ENCODE measurements at regions not wholly inside any gene's neighbourhood (a gene's known extent, or its start where the extent isn't known, plus 50 kb on each side); places are given as distances from the start of the nearest gene placed in this dataset.

DNA sequence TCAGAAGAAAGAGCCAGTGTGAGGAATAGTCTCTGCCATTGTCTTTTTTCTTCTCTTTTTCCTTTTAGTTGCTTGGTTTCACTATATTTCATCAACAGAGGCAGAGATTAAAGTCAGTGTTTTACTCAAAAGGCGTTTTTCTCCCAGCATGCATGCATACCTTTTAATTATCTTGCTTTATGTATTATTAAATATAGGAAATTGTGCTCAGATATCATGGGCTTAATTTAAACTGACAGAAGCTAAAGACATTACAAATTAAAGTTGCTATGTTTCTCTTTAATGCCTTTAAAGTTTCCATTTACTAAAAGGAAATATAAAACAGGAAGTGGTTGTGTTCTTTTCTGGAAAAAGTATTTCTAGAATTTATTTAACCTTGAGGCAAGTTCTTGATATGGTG, 223.3 kb upstream of the ATP5MC3 start:
- TF ChIP-seq CREM (CRISPR knock-in tag; IDR thresholded peaks at IDR 0.05): no peak
- TF ChIP-seq, protein P1, sequence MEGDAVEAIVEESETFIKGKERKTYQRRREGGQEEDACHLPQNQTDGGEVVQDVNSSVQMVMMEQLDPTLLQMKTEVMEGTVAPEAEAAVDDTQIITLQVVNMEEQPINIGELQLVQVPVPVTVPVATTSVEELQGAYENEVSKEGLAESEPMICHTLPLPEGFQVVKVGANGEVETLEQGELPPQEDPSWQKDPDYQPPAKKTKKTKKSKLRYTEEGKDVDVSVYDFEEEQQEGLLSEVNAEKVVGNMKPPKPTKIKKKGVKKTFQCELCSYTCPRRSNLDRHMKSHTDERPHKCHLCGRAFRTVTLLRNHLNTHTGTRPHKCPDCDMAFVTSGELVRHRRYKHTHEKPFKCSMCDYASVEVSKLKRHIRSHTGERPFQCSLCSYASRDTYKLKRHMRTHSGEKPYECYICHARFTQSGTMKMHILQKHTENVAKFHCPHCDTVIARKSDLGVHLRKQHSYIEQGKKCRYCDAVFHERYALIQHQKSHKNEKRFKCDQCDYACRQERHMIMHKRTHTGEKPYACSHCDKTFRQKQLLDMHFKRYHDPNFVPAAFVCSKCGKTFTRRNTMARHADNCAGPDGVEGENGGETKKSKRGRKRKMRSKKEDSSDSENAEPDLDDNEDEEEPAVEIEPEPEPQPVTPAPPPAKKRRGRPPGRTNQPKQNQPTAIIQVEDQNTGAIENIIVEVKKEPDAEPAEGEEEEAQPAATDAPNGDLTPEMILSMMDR (IDR thresholded peaks at IDR 0.05): no peak
- TF ChIP-seq ZNF232 (CRISPR knock-in tag; IDR thresholded peaks at IDR 0.05): no peak
- no peak for TF ChIP-seq FOXJ3 (CRISPR knock-in tag; IDR thresholded peaks at IDR 0.05; ENCODE audit: borderline replicate concordance)
- TF ChIP-seq GTF2I (CRISPR knock-in tag; conservative IDR thresholded peaks at IDR 0.05): no peak
- TF ChIP-seq, protein P2, sequence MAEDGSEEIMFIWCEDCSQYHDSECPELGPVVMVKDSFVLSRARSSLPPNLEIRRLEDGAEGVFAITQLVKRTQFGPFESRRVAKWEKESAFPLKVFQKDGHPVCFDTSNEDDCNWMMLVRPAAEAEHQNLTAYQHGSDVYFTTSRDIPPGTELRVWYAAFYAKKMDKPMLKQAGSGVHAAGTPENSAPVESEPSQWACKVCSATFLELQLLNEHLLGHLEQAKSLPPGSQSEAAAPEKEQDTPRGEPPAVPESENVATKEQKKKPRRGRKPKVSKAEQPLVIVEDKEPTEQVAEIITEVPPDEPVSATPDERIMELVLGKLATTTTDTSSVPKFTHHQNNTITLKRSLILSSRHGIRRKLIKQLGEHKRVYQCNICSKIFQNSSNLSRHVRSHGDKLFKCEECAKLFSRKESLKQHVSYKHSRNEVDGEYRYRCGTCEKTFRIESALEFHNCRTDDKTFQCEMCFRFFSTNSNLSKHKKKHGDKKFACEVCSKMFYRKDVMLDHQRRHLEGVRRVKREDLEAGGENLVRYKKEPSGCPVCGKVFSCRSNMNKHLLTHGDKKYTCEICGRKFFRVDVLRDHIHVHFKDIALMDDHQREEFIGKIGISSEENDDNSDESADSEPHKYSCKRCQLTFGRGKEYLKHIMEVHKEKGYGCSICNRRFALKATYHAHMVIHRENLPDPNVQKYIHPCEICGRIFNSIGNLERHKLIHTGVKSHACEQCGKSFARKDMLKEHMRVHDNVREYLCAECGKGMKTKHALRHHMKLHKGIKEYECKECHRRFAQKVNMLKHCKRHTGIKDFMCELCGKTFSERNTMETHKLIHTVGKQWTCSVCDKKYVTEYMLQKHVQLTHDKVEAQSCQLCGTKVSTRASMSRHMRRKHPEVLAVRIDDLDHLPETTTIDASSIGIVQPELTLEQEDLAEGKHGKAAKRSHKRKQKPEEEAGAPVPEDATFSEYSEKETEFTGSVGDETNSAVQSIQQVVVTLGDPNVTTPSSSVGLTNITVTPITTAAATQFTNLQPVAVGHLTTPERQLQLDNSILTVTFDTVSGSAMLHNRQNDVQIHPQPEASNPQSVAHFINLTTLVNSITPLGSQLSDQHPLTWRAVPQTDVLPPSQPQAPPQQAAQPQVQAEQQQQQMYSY (CRISPR knock-in tag; IDR thresholded peaks at IDR 0.05): no peak
- no peak for TF ChIP-seq FOXK1 (CRISPR knock-in tag; IDR thresholded peaks at IDR 0.05)
- TF ChIP-seq, protein P3, sequence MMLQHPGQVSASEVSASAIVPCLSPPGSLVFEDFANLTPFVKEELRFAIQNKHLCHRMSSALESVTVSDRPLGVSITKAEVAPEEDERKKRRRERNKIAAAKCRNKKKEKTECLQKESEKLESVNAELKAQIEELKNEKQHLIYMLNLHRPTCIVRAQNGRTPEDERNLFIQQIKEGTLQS (CRISPR knock-in tag; conservative IDR thresholded peaks at IDR 0.05): no peak
- TF ChIP-seq JUN (CRISPR knock-in tag; IDR thresholded peaks at IDR 0.05): no peak
- TF ChIP-seq, protein P4, sequence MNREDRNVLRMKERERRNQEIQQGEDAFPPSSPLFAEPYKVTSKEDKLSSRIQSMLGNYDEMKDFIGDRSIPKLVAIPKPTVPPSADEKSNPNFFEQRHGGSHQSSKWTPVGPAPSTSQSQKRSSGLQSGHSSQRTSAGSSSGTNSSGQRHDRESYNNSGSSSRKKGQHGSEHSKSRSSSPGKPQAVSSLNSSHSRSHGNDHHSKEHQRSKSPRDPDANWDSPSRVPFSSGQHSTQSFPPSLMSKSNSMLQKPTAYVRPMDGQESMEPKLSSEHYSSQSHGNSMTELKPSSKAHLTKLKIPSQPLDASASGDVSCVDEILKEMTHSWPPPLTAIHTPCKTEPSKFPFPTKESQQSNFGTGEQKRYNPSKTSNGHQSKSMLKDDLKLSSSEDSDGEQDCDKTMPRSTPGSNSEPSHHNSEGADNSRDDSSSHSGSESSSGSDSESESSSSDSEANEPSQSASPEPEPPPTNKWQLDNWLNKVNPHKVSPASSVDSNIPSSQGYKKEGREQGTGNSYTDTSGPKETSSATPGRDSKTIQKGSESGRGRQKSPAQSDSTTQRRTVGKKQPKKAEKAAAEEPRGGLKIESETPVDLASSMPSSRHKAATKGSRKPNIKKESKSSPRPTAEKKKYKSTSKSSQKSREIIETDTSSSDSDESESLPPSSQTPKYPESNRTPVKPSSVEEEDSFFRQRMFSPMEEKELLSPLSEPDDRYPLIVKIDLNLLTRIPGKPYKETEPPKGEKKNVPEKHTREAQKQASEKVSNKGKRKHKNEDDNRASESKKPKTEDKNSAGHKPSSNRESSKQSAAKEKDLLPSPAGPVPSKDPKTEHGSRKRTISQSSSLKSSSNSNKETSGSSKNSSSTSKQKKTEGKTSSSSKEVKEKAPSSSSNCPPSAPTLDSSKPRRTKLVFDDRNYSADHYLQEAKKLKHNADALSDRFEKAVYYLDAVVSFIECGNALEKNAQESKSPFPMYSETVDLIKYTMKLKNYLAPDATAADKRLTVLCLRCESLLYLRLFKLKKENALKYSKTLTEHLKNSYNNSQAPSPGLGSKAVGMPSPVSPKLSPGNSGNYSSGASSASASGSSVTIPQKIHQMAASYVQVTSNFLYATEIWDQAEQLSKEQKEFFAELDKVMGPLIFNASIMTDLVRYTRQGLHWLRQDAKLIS (CRISPR knock-in tag; IDR thresholded peaks at IDR 0.05; ENCODE audit: borderline replicate concordance): no peak
- TF ChIP-seq, protein P5, sequence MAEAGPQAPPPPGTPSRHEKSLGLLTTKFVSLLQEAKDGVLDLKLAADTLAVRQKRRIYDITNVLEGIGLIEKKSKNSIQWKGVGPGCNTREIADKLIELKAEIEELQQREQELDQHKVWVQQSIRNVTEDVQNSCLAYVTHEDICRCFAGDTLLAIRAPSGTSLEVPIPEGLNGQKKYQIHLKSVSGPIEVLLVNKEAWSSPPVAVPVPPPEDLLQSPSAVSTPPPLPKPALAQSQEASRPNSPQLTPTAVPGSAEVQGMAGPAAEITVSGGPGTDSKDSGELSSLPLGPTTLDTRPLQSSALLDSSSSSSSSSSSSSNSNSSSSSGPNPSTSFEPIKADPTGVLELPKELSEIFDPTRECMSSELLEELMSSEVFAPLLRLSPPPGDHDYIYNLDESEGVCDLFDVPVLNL (CRISPR knock-in tag; IDR thresholded peaks at IDR 0.05; ENCODE audit: borderline replicate concordance, low read depth): no peak
- no peak for TF ChIP-seq ETV6 (CRISPR knock-in tag; IDR thresholded peaks at IDR 0.05)
